ENCODE measurements at regions not wholly inside any gene's neighbourhood (a gene's known extent, or its start where the extent isn't known, plus 50 kb on each side); places are given as distances from the start of the nearest gene placed in this dataset.

DNA sequence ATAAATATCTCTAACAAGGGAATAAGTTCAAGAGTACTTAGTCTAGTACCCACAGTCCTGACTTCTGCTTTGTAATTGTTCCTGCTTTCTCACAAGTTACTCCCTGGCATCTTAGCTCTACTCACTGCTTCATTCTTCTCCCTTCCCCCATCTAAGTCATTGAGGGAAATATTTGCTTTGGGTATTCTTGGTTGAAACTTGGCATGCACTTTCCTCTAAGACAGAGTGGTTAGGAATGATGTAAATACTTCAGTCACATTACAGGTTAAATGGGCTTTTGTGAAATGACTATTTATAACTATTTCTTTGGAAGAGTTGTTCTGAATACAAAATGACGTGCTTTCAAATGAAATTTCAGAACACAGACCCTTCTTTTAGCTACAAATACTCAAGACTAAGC lies 67.7 kb upstream of the PLEKHG1 start:
- H2AFZ ChIP-seq (ENCODE audit: low read length): no peak overlapping the region
- H3K79me1 ChIP-seq (ENCODE audit: low read depth, low read length): no peaks in the 10 kb centered on the region
- H3K23me2 ChIP-seq (ENCODE audit: low read depth, low read length): no peaks in the 10 kb centered on the region
- H3K18ac ChIP-seq (ENCODE audit: extremely low read depth, low read length): no peak overlapping the region
- no peaks in the 10 kb centered on the region for H3K36me3 ChIP-seq (ENCODE audit: control insufficient read depth in 2 of 4, insufficient read depth in 4 of 4, low read length in 3 of 4)
- no peak overlapping the region for H3K4me2 ChIP-seq (ENCODE audit: insufficient read depth in 1 of 2, low read depth in 2 of 2, low read length in 2 of 2)
- CTCF ChIA-PET (ENCODE audit: partially characterized antibody): interaction anchor here (1.2 to 1.5 kb wide), 2 partner anchors 10 to 18 kb away, joined by 3 to 5 read pairs; no protein-coding TSS in a partner anchor
- H3K4me1 ChIP-seq (replicated peaks in 1 of 4; ENCODE audit: control insufficient read depth in 3 of 4, insufficient read depth in 4 of 4, low read length in 3 of 4): peaks cover 0 to 4% (median 0%) of the 10 kb centered on the region in 4 experiments; a peak in 1 of 7 replicates
- H4K91ac ChIP-seq (replicated peaks; ENCODE audit: insufficient read length, low read length): no peak overlapping the region
- H3K27ac ChIP-seq (ENCODE audit: low read depth, low read length): no peak overlapping the region
- H2AK5ac ChIP-seq (ENCODE audit: low read depth, low read length): no peak overlapping the region
- H3K4me3 ChIP-seq (ENCODE audit: extremely low read depth in 1 of 4, insufficient read depth in 2 of 4, low read depth in 3 of 4, low read length in 4 of 4): no peak overlapping the region
- whole genome bisulfite sequencing, 2 experiments (ENCODE audit: extremely low coverage in 1 of 2, insufficient coverage in 1 of 2, insufficient read length in 1 of 2, insufficient replicate concordance in 2 of 2, low coverage in 1 of 2, low lambda C conversion rate in 2 of 2, missing lambda C conversion rate in 1 of 2): 90% methylated on average over 1 of the region's 1 CpG; no CpG with 5 or more reads in 1 of the 2 experiments
- no peak overlapping the region for H2BK12ac ChIP-seq (ENCODE audit: low read depth, low read length)
- H3K9ac ChIP-seq (replicated peaks in 1 of 4; ENCODE audit: extremely low read depth in 1 of 4, low read depth in 3 of 4, low read length in 3 of 4): no peak overlapping the region
- no peak overlapping the region for H2BK15ac ChIP-seq (ENCODE audit: low read length)
- H4K5ac ChIP-seq (ENCODE audit: insufficient read length, low read depth, low read length): no peak overlapping the region
- H3K9me3 ChIP-seq (ENCODE audit: insufficient read depth in 2 of 2, low read depth in 1 of 2, low read length in 1 of 2): no peaks in the 10 kb centered on the region
- H3K56ac ChIP-seq (replicated peaks; ENCODE audit: insufficient read length, low read depth, low read length): no peak overlapping the region
- no peak overlapping the region for H4K8ac ChIP-seq (ENCODE audit: extremely low read depth, insufficient read depth, low read length)
- H3K14ac ChIP-seq (ENCODE audit: insufficient read length): no peak overlapping the region
- POLR2A ChIA-PET (ENCODE audit: partially characterized antibody): no interaction called here
- no peak overlapping the region for H2BK5ac ChIP-seq (ENCODE audit: low read depth, low read length)
- DNase-seq (ENCODE audit: low read depth in 1 of 2, low spot score in 2 of 2) (no peak), FAIRE-seq (no peak)
- no peaks in the 10 kb centered on the region for H4K20me1 ChIP-seq (replicated peaks in 1 of 2; ENCODE audit: control insufficient read depth in 1 of 2, insufficient read depth in 2 of 2, low read length in 2 of 2)
- no peak overlapping the region for H2BK20ac ChIP-seq (ENCODE audit: low read length)
- H3K23ac ChIP-seq (ENCODE audit: insufficient read length): no peak overlapping the region
- no peaks in the 10 kb centered on the region for H3K79me2 ChIP-seq (ENCODE audit: control insufficient read depth in 1 of 2, insufficient read depth in 2 of 2, low read length in 2 of 2)
- no peaks in the 10 kb centered on the region for H3K27me3 ChIP-seq (replicated peaks in 1 of 4; ENCODE audit: control insufficient read depth in 3 of 4, extremely low read depth in 1 of 4, insufficient read depth in 3 of 4, low read length in 3 of 4)
- H2BK120ac ChIP-seq (replicated peaks; ENCODE audit: low read depth, low read length): no peak overlapping the region
- no peak overlapping the region for H3K4ac ChIP-seq (replicated peaks; ENCODE audit: insufficient read length, low read depth, low read length)
- TF ChIP-seq TAF7 (optimal IDR thresholded peaks at IDR 0.05; ENCODE audit: borderline replicate concordance, low read depth, low read length): no peak
- TF ChIP-seq USF2 (IDR thresholded peaks at IDR 0.05; ENCODE audit: low read length): no peak
- no peak for TF ChIP-seq JUND (IDR thresholded peaks at IDR 0.05; ENCODE audit: low read length)
- TF ChIP-seq ZNF274 (IDR thresholded peaks at IDR 0.05; ENCODE audit: borderline replicate concordance, extremely low read depth, low read length): no peak
- TF ChIP-seq, protein P1, sequence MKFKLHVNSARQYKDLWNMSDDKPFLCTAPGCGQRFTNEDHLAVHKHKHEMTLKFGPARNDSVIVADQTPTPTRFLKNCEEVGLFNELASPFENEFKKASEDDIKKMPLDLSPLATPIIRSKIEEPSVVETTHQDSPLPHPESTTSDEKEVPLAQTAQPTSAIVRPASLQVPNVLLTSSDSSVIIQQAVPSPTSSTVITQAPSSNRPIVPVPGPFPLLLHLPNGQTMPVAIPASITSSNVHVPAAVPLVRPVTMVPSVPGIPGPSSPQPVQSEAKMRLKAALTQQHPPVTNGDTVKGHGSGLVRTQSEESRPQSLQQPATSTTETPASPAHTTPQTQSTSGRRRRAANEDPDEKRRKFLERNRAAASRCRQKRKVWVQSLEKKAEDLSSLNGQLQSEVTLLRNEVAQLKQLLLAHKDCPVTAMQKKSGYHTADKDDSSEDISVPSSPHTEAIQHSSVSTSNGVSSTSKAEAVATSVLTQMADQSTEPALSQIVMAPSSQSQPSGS (IDR thresholded peaks at IDR 0.05; ENCODE audit: low read length): no peak
- no peak for TF ChIP-seq RNF2 (IDR thresholded peaks at IDR 0.05; ENCODE audit: borderline replicate concordance, low read depth, low read length, missing control alignments, poor library complexity, severe bottlenecking)
- TF ChIP-seq POLR2A (IDR thresholded peaks at IDR 0.05; ENCODE audit: control extremely low read depth in 1 of 2, low read depth in 2 of 2, low read length in 2 of 2): no peak
- TF ChIP-seq JUN (IDR thresholded peaks at IDR 0.05; ENCODE audit: low read depth, low read length): no peak
- no peak for TF ChIP-seq SP2 (IDR thresholded peaks at IDR 0.05; ENCODE audit: low read length)
- TF ChIP-seq EGR1 (IDR thresholded peaks at IDR 0.05; ENCODE audit: borderline replicate concordance, low read depth, low read length): no peak
- no peak for TF ChIP-seq SUZ12 (IDR thresholded peaks at IDR 0.05; ENCODE audit: low read length)
- TF ChIP-seq KDM4A (IDR thresholded peaks at IDR 0.05; ENCODE audit: low read depth, low read length, severe bottlenecking): no peak

Data from H1 (cell line).